ENCODE measurements at regions not wholly inside any gene's neighbourhood (a gene's known extent, or its start where the extent isn't known, plus 50 kb on each side); places are given as distances from the start of the nearest gene placed in this dataset.

- TF ChIP-seq CTCF (conservative IDR thresholded peaks at IDR 0.05) (no peak), ZFX (IDR thresholded peaks at IDR 0.05) (no peak)
Measured at GRCh38 chr2:4972472-4972871, 719.7 kb upstream of the SOX11 start.

Measured in C4-2B (cell line).